GM19025 (cell line): ENCODE measurements at regions not wholly inside any gene's neighbourhood (a gene's known extent, or its start where the extent isn't known, plus 50 kb on each side); places are given as distances from the start of the nearest gene placed in this dataset.

ENCODE experiments used
- ATAC-seq: cut with Tn5 transposase; IDR thresholded peaks from one replicate; pipeline ENCODE4 v1.9.1; 2021; ENCODE audit warnings: mild to moderate bottlenecking, low read depth, moderate library complexity; ENCODE audit not compliant: unreplicated experiment

- ATAC-seq, result no peak
These were observed 244.8 kb upstream of the SLC14A2 start for GRCh38 chr18:45370255-45371010.

- ATAC-seq, result no peak
These were observed 241.9 kb upstream of the SLC14A2 start for GRCh38 chr18:45373286-45373880.

- ATAC-seq, result no peak
These were observed 241.0 kb upstream of the SLC14A2 start for GRCh38 chr18:45374236-45374635.

GRCh38 chr18:45374878-45375630, 240.2 kb upstream of the SLC14A2 start:
- no peak for ATAC-seq

GRCh38 chr18:45376193-45376592, 239.1 kb upstream of the SLC14A2 start:
- no peak for ATAC-seq

- ATAC-seq, result no peak
These were observed 237.0 kb upstream of the SLC14A2 start for GRCh38 chr18:45378308-45378707.

- no peak for ATAC-seq
These were observed 236.3 kb upstream of the SLC14A2 start for GRCh38 chr18:45378933-45379332.

- peak; percentile 49 for ATAC-seq
These were observed 235.4 kb upstream of the SLC14A2 start for GRCh38 chr18:45379903-45380302.

- no peak for ATAC-seq
These were observed 234.0 kb upstream of the SLC14A2 start for GRCh38 chr18:45381282-45381681.

- ATAC-seq, result no peak
These were observed 232.0 kb upstream of the SLC14A2 start for GRCh38 chr18:45383228-45383627.

GRCh38 chr18:45384137-45384961, 230.9 kb upstream of the SLC14A2 start:
- no peak for ATAC-seq

GRCh38 chr18:45384962-45385315, 230.3 kb upstream of the SLC14A2 start:
- ATAC-seq, result no peak

GRCh38 chr18:45386041-45386655, 229.1 kb upstream of the SLC14A2 start:
- no peak for ATAC-seq

- ATAC-seq, result no peak
These were observed 228.0 kb upstream of the SLC14A2 start for GRCh38 chr18:45387229-45387628.

- no peak for ATAC-seq
These were observed 216.8 kb upstream of the SLC14A2 start for GRCh38 chr18:45398448-45398847.

- ATAC-seq, result no peak
These were observed 216.1 kb upstream of the SLC14A2 start for GRCh38 chr18:45399146-45399545.

- ATAC-seq, result no peak
These were observed 215.6 kb upstream of the SLC14A2 start for GRCh38 chr18:45399643-45400042.

- ATAC-seq, result no peak
These were observed 212.7 kb upstream of the SLC14A2 start for GRCh38 chr18:45402485-45403056.

- ATAC-seq, result no peak
These were observed 211.8 kb upstream of the SLC14A2 start for GRCh38 chr18:45403341-45404049.
